Mesodermal cell (in vitro differentiated cells): ENCODE measurements at regions not wholly inside any gene's neighbourhood (a gene's known extent, or its start where the extent isn't known, plus 50 kb on each side); places are given as distances from the start of the nearest gene placed in this dataset.
"Not testable (repeated sequence)": the region's sequence is repeated elsewhere in the genome, so short reads cannot be mapped to it uniquely, and the experiment has no call there.

Experiments used
- H3K27ac ChIP-seq: 2 replicates; pipeline ENCODE4 v1.7.0; 2013; ENCODE audit warnings: mild to moderate bottlenecking, low read depth, low read length, moderate library complexity; ENCODE audit not compliant: severe bottlenecking
- H3K36me3 ChIP-seq: 2 replicates; pipeline ENCODE4 v1.7.1; 2013; ENCODE audit warnings: mild to moderate bottlenecking, low read length, moderate library complexity; ENCODE audit not compliant: control insufficient read depth, insufficient read depth
- H3K4me1 ChIP-seq: one replicate; pipeline ENCODE4 v1.7.1; 2013; ENCODE audit warnings: mild to moderate bottlenecking, low read length; ENCODE audit not compliant: insufficient read depth, control insufficient read depth, poor library complexity, severe bottlenecking
- H3K4me3 ChIP-seq: 2 replicates; pipeline ENCODE4 v1.7.0; 2013; ENCODE audit warnings: low read length, control low read depth, mild to moderate bottlenecking; ENCODE audit not compliant: insufficient read depth, poor library complexity, severe bottlenecking; ENCODE audit errors: extremely low read depth
- H3K9me3 ChIP-seq: 2 replicates; pipeline ENCODE4 v1.7.1; 2013; ENCODE audit warnings: mild to moderate bottlenecking, low read length, moderate library complexity; ENCODE audit not compliant: control insufficient read depth
- WGBS, 2 experiments: methylation state at CpG; one replicate each; pipeline ENCODE4 v1.1.5; 2013; ENCODE audit warnings: missing lambda C conversion rate in 2 of 2; ENCODE audit not compliant: insufficient coverage in 2 of 2; 5-methylcytosine and 5-hydroxymethylcytosine counted together

DNA sequence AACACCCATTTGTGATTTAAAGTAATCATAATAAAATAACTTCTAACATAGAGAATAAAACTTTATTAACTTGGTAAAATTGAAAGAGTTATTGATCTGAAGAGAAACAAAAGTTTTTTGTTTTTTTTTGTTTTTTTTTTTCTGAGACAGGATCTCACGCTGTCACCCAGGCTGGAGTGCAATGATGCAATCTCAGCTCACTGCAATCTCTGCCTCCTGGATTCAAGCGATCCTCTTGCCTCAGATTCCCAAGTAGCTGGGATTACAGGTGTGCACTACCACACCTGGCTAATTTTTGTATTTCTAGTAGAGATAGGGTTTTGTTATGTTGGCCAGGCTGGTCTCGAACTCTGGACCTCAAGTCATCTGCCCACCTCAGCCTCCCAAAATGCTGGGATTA, 116.5 kb upstream of the SPATA31D4 start:
- peaks cover 10% of the 10 kb centered on the region for H3K4me1 ChIP-seq
- 100% methylated on average over 1 to 3 of the region's 3 CpGs for WGBS, 2 experiments
- H3K9me3 ChIP-seq, result not testable (repeated sequence)

DNA sequence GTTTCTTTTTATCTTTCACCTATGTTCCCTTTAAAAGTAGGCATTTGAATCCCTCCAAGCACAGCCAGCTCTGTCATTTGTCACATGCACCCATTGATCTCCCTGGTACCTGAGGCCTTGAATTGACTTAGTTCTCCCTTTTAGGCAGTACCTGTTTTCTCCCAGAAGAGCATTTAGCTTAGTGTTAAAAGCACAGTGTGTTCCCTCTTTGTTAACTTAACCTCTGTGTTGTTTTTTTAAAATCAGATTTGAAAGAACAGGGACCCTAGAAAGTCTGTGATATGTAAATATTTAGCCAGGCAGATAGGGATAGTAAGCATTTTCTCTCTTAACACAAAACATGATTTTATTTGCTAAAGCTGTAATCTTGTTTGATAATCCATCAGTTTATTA, 113.8 kb upstream of the SPATA31D4 start:
- Histone ChIP-seq H3K9me3 (no peaks in the 10 kb centered on the region), H3K27ac (no peak overlapping the region), H3K4me1 (peaks cover 10% of the 10 kb centered on the region), H3K4me3 (no peak overlapping the region), H3K36me3 (no peaks in the 10 kb centered on the region)

More for the DNA sequence above, 116.5 kb upstream of the SPATA31D4 start:
- not testable (repeated sequence) for H3K27ac ChIP-seq, H3K4me3 ChIP-seq, H3K36me3 ChIP-seq

DNA sequence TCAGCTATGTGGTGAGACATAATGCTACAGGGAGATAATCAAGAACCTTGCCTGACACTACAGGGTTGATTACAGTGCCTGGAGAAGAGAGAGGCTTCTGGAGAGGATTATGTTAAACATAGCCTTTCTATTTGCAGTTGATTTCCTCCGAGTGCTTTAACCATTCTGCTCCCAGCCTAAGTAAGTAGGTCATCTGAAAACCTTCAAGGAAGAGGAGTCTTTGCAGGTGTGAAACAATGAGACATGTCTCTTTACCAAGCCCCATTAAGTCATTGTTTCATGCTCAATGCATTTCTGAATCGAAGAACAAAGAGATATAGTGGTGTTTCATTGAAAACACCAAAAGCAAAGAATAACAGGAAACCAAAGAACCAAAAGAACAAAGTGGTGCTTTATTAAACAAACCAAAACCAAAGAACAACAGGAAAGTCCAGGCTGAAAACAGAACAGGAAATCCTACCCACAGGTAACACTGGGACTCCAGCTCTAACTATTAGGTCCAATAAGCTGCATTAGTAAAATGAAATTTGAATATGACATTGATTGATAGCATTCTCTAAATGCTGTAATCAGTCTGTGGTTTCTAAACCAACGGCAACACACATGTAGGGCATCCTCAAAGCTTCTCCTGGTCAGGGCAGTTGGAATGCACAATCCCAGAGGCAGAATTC, 113.3 kb upstream of the SPATA31D4 start:
- peak overlapping the region; percentile 2 for H3K27ac ChIP-seq
- H3K4me3 ChIP-seq, result no peak overlapping the region
- WGBS, 2 experiments, result 41 to 100% methylated on average over 1 to 2 of the region's 3 CpGs
- H3K9me3 ChIP-seq, result no peaks in the 10 kb centered on the region
- H3K36me3 ChIP-seq, result no peaks in the 10 kb centered on the region
- H3K4me1 ChIP-seq, result peaks cover 15% of the 10 kb centered on the region

DNA sequence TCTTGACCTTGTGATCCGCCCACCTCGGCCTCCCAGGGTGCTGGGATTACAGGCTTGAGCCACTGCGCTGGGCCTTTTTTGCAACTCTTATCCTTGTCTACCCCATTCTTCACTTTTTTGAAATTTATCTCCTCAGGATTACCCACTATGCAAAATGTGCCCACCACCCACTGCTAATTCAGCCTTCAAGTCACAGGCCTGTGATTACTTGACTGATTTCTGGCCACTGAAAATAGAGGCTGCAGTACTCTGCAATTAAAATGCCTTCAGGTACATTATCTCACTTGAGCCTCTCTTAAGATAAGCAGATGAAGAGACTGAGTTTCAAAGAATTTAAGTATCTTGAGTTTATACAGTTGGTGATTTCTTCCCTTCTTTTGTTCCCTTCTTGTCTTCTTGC, 112.4 kb upstream of the SPATA31D4 start:
- Histone ChIP-seq H3K4me3 (no peak overlapping the region), H3K27ac (no peak overlapping the region), H3K36me3 (no peaks in the 10 kb centered on the region), H3K9me3 (no peaks in the 10 kb centered on the region), H3K4me1 (peaks cover 19% of the 10 kb centered on the region)
- WGBS, 2 experiments, result 83 to 87% methylated on average over 2 to 3 of the region's 3 CpGs

DNA sequence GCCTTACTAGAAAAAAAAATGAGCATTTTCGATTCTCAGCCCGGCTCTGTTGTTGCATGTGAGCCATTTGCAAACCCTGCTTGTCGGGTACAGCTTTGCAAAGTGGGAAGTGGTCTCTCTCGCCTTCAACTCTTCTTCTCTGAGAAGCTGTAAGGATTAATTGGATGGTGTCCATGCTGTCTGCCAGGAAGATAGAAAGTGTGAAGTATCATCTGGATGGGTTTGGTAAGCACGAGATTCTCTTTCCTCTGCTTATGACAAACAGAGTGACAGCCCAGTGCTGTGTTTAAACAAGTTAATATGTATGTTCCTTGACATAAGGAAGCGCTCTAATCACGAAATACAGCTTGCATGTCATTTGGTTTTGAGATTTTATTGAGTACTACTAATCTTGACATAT, 109.1 kb upstream of the SPATA31D4 start:
- no peaks in the 10 kb centered on the region for H3K36me3 ChIP-seq
- WGBS, 2 experiments, result 85 to 88% methylated on average over 7 of the region's 7 CpGs
- no peak overlapping the region for H3K4me3 ChIP-seq
- peaks cover 19% of the 10 kb centered on the region for H3K4me1 ChIP-seq
- H3K9me3 ChIP-seq, result no peaks in the 10 kb centered on the region
- no peak overlapping the region for H3K27ac ChIP-seq

DNA sequence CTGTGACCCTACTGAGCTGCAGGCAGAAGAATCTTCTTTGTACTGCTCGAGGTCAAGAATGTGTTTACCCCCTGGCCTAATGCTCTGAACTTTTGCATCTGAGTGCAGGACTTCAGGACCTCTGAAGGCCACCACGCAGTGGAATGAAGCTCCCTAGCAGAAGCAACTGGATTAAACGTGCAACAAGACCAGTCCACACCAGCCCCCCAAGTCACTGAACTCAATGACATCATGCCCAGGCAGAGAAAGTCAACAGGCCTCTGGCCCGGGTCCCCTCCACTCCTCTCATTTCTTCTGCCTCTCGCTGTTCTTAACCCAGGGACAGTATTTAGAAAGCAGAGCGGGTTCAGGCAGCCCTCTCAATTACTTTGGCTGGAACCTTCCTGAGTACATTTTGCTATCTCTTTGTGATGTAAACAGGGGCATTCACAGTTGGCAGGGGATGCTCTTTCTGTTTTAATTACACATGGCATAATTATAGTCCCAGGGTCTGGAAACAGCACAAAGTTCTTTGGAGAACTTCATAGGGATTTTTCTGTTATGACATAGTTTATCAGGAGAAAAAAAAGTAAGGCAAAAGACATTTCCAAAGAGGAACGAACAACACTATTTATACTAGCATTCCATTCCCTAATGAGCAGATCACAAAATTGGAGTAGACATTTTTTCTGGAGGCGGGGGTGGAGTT, 108.2 kb upstream of the SPATA31D4 start:
- Histone ChIP-seq H3K4me1 (peaks cover 13% of the 10 kb centered on the region), H3K4me3 (no peak overlapping the region), H3K27ac (peak overlapping the region; percentile 55), H3K36me3 (no peaks in the 10 kb centered on the region), H3K9me3 (no peaks in the 10 kb centered on the region)
- 14 to 27% methylated on average over 5 of the region's 8 CpGs for WGBS, 2 experiments

DNA sequence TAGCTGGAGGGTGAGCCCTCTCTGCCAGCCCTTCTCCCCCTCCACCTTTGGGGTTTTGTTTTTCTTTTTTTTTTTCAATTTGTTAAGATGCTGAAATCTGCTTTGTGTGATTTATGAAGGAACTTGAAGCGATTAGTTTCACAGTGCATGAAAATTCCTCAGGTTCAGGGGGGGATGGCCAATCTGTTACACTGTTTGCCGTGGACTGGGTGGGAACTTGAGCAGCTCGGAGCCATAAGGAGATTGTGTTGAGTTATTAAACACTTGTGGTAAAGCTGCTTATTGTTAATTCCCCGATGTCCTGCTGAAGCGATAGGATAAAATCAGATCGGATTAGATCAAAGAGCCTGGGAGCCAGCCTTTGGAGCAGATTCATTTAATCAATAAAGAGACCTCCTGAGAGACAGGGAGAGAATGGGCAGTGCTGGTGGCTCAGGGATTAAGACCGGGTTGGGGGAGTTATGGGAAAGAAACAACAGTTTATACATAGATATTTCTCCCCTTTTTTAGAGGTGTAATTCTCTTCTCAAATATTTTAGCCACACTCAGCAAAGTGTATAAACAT, 105.8 kb upstream of the SPATA31D4 start:
- WGBS, 2 experiments, result 83 to 90% methylated on average over 6 of the region's 7 CpGs
- no peaks in the 10 kb centered on the region for H3K36me3 ChIP-seq
- H3K4me1 ChIP-seq, result peaks cover 25% of the 10 kb centered on the region
- H3K27ac ChIP-seq, result no peak overlapping the region
- no peaks in the 10 kb centered on the region for H3K9me3 ChIP-seq
- no peak overlapping the region for H3K4me3 ChIP-seq

DNA sequence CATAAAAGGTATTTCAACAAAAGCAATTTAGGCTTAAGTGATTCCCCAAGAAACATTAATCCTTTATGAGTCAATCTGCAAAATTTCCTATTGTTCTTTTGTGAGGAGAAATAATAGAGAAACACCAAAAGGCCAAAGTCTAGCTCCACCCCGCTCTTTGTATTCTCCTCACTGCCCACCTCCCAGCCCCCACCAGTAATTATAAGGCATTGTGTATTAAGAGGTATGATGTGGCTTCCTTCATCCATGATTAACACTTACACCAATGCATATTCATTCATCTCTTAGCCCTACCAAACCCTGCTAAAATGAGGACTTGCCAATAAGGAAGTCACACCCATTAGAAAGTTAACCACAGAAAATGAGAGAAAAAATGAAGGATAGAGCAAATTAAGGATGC, 105.3 kb upstream of the SPATA31D4 start:
- Histone ChIP-seq H3K36me3 (no peaks in the 10 kb centered on the region), H3K4me3 (no peak overlapping the region), H3K4me1 (peaks cover 25% of the 10 kb centered on the region), H3K27ac (no peak overlapping the region), H3K9me3 (no peaks in the 10 kb centered on the region)
- no CpG with 5 or more reads among the region's 1 CpG for WGBS, 2 experiments

DNA sequence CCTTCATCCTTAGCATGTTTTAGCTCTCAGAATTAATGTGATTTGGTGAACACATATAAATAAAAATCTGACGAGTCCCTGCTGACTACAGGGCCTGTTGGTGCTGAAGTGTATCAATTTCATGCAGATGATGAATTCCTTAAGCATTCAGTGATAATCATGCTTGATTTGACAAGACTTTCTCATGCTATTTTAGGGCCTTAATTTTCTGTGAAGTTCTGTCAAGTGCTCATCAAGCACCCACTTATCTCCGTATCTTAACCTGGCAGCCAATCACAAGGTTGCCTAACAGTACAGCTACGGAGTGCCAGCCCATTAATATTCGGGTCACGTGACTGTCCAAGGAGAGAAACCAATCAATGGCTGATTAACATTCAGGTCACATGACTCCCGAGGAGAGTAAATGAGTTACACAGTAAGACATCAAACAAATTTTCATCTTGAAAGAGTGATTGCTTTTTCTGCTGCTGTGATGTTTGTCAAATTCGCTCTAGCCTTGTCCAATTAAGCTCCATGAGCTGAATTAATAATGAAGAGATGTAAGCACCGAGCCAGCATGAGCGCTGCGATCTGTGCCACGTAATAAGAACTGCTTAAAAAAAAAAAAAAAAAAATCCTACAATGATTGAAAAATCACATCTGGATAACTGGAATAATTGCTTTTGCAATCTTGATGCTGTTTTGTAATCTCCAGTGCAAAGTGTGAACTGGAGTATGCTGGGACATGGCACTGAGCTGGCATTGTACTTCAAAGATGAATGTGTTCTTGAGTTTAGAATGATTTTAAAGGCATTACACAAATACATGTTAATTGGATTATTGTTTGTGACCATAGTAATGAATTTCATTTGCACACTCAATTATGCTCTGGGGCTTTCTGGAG, 104.3 kb upstream of the SPATA31D4 start:
- no peak overlapping the region for H3K27ac ChIP-seq
- no peaks in the 10 kb centered on the region for H3K36me3 ChIP-seq
- no peak overlapping the region for H3K4me3 ChIP-seq
- no peaks in the 10 kb centered on the region for H3K9me3 ChIP-seq
- WGBS, 2 experiments, result 94 to 100% methylated on average over 3 to 7 of the region's 11 CpGs
- H3K4me1 ChIP-seq, result peaks cover 29% of the 10 kb centered on the region

DNA sequence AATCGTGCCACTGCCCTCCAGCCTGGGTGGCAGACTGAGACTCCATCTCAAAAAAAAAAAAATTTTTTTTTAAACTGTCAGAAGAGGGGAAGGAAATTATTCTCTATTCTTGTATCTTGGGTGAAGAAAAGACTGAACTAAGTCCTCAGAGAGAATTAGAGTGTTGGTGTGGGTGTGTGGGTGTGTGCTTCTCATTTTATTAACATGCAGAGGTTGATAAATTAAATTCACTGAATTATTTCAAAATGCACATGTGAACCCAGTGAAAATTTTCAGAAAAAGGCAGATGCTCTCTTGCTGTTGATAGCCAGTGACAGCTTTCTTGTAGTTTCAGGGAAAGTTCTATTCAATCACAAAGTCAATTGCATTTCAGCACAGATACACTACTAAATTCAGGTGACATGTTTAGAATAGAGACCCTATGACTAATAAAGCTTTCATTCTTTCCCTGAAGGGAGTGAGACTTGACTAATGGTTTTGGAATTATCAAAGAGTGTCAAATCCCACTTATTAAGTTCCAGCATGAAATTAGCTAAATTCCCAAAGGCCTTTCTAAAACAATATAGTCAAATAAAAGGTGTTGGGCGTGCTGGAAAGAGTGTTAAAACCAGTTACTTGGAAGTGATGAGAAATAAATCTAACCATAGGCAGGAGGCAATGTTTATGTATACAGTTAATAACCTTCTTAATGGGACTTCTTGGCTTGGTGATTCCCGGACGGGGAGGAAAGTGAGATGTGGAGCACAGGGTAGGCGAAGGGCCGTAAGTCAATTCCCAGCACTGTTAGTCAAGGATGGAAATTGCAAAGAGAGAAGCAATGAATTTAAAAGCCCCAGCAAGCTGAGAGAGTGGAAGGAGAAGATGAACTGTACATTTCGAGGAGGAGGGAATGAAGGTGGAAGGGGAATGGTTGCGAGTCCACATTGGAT, 103.2 kb upstream of the SPATA31D4 start:
- Histone ChIP-seq H3K4me3 (no peak overlapping the region), H3K27ac (peak overlapping the region; percentile 54), H3K4me1 (peaks cover 23% of the 10 kb centered on the region), H3K36me3 (no peaks in the 10 kb centered on the region), H3K9me3 (no peaks in the 10 kb centered on the region)
- WGBS, 2 experiments, result 91 to 94% methylated on average over 2 to 6 of the region's 8 CpGs
